OCI-LY7 (cell line): ENCODE measurements at regions not wholly inside any gene's neighbourhood (a gene's known extent, or its start where the extent isn't known, plus 50 kb on each side); places are given as distances from the start of the nearest gene placed in this dataset.

Experiments
- CTCF ChIP-seq: fragments of 200-600 bp; sonication (generic); conservative IDR thresholded peaks from 2 replicates; pipeline ENCODE4 v1.5.1; 2014; ENCODE audit warnings: mild to moderate bottlenecking, antibody characterized with exemption, low read length, moderate library complexity, mixed read lengths
- EZH2phosphoT487 ChIP-seq: fragments of 200-600 bp; sonication (generic); IDR thresholded peaks from 2 replicates; pipeline ENCODE4 v1.6.1; 2018; ENCODE audit warnings: low read depth, borderline replicate concordance, mild to moderate bottlenecking, mixed run types, antibody characterized with exemption, low read length, moderate library complexity, mixed read lengths

DNA sequence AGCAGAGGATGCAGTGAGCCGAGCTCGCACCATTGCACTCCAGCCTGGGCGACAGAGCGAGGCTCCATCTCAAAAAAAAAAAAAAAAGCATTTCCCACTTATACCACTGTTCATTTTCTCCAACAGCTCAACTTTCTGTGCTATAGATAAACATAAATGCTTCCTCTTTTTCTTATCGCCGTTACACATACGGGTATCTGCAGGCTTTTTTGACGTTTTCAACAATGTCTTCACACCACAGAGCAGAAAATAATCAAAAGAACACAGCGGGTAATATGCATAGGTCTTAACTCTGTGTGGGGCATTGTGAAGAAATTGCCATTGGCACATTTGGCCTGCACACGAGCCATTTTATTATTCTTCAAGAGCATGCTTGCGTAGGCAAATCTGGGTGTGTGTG is 86.4 kb downstream of the CAPZA3 start:
- TF ChIP-seq CTCF, result no peak
- TF ChIP-seq EZH2phosphoT487, result no peak
